22Rv1 (cell line): ENCODE measurements at regions not wholly inside any gene's neighbourhood (a gene's known extent, or its start where the extent isn't known, plus 50 kb on each side); places are given as distances from the start of the nearest gene placed in this dataset.

Source experiments
- CTCF ChIP-seq: fragments of 450-650 bp; IDR thresholded peaks from 2 replicates; pipeline ENCODE4 v1.5.1; 2017; ENCODE audit warnings: mild to moderate bottlenecking
- ZFX ChIP-seq: fragments of 450-650 bp; IDR thresholded peaks from 2 replicates; pipeline ENCODE4 v1.6.1; 2017; ENCODE audit warnings: antibody characterized with exemption, borderline replicate concordance

- TF ChIP-seq ZFX (no peak), CTCF (no peak)
Observed at GRCh38 chr4:67366311-67366861, 178.9 kb downstream of the CENPC start.
